ENCODE measurements at regions not wholly inside any gene's neighbourhood (a gene's known extent, or its start where the extent isn't known, plus 50 kb on each side); places are given as distances from the start of the nearest gene placed in this dataset.

DNA sequence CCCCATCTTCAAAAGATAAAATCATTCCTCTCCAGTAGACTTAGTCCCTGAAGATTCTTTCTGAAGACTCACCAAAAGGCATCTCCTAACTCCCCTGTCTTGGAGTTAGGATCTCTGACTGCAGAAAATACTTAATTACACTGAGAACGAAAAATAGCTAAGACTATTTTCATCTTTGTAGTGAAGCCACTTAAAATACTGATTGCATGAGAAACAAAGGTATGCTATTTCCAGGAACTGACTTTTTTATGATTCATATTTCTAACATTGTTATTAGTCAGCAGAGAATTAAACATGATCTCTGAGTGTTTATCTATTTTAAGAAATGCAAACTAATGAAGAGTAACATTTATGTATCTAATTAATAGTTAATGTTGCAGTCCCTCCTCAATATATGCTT is 71.8 kb upstream of the NR3C2 start:
- TF ChIP-seq ZBTB33 (IDR thresholded peaks at IDR 0.05) (no peak), E2F8 (IDR thresholded peaks at IDR 0.05; ENCODE audit: low read depth, partially characterized antibody) (no peak), CTCF (IDR thresholded peaks at IDR 0.05 in 2 of 3, conservative IDR thresholded peaks at IDR 0.05 in 1 of 3; ENCODE audit: control insufficient read depth in 2 of 3, extremely low read depth in 1 of 3, insufficient read depth in 1 of 3, low read depth in 3 of 3, low read length in 3 of 3) (no peak), BHLHE40 (IDR thresholded peaks at IDR 0.05; ENCODE audit: borderline replicate concordance in 1 of 2, low read depth in 2 of 2, low read length in 1 of 2) (no peak), EZH2 (IDR thresholded peaks at IDR 0.05; ENCODE audit: borderline replicate concordance, control insufficient read depth, low read depth, low read length) (no peak), FOXM1 (IDR thresholded peaks at IDR 0.05; ENCODE audit: low read depth, low read length) (no peak), SRF (IDR thresholded peaks at IDR 0.05; ENCODE audit: low read depth in 2 of 2, low read length in 2 of 2) (no peak), GABPA (IDR thresholded peaks at IDR 0.05; ENCODE audit: low read depth) (no peak), EGR1 (IDR thresholded peaks at IDR 0.05; ENCODE audit: borderline replicate concordance in 1 of 2, low read depth in 2 of 2, low read length in 2 of 2) (no peak), ASH2L (IDR thresholded peaks at IDR 0.05; ENCODE audit: borderline replicate concordance, low read depth) (no peak), SUZ12 (IDR thresholded peaks at IDR 0.05; ENCODE audit: unreplicated experiment) (no peak)
- TF ChIP-seq, protein P1, sequence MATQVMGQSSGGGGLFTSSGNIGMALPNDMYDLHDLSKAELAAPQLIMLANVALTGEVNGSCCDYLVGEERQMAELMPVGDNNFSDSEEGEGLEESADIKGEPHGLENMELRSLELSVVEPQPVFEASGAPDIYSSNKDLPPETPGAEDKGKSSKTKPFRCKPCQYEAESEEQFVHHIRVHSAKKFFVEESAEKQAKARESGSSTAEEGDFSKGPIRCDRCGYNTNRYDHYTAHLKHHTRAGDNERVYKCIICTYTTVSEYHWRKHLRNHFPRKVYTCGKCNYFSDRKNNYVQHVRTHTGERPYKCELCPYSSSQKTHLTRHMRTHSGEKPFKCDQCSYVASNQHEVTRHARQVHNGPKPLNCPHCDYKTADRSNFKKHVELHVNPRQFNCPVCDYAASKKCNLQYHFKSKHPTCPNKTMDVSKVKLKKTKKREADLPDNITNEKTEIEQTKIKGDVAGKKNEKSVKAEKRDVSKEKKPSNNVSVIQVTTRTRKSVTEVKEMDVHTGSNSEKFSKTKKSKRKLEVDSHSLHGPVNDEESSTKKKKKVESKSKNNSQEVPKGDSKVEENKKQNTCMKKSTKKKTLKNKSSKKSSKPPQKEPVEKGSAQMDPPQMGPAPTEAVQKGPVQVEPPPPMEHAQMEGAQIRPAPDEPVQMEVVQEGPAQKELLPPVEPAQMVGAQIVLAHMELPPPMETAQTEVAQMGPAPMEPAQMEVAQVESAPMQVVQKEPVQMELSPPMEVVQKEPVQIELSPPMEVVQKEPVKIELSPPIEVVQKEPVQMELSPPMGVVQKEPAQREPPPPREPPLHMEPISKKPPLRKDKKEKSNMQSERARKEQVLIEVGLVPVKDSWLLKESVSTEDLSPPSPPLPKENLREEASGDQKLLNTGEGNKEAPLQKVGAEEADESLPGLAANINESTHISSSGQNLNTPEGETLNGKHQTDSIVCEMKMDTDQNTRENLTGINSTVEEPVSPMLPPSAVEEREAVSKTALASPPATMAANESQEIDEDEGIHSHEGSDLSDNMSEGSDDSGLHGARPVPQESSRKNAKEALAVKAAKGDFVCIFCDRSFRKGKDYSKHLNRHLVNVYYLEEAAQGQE (IDR thresholded peaks at IDR 0.05; ENCODE audit: low read depth, low read length) = no peak

Data from GM12878 (cell line).